Gastrocnemius medialis (tissue), 4 donors: ENCODE measurements at regions not wholly inside any gene's neighbourhood (a gene's known extent, or its start where the extent isn't known, plus 50 kb on each side); places are given as distances from the start of the nearest gene placed in this dataset.

Experiments
- CTCF ChIP-seq, 5 experiments: fragments of 450-650 bp in 3 of 5; fragments of 200-600 bp in 2 of 5; sonication (generic) in 2 of 5; IDR thresholded peaks in 4 of 5; conservative IDR thresholded peaks in 1 of 5; 1 replicate in 4 of 5; 2 replicates in 1 of 5; pipeline ENCODE4 v1.5.1; 2016 to 2019; ENCODE audit warnings: antibody characterized with exemption in 5 of 5, mild to moderate bottlenecking in 3 of 5, moderate library complexity in 3 of 5
- POLR2A ChIP-seq, 2 donors: fragments of 450-650 bp; IDR thresholded peaks; one replicate each; pipeline ENCODE4 v1.6.1; 2017; ENCODE audit warnings: antibody characterized with exemption in 2 of 2, mild to moderate bottlenecking in 2 of 2, moderate library complexity in 2 of 2

GRCh38 chr6:131398176-131398575, 174.8 kb upstream of the ARG1 start:
- TF ChIP-seq CTCF (IDR thresholded peaks at IDR 0.05 in 4 of 5, conservative IDR thresholded peaks at IDR 0.05 in 1 of 5) (no peak), POLR2A (IDR thresholded peaks at IDR 0.05) (no peak)
